MCF 10A (cell line): ENCODE measurements at regions not wholly inside any gene's neighbourhood (a gene's known extent, or its start where the extent isn't known, plus 50 kb on each side); places are given as distances from the start of the nearest gene placed in this dataset.

Source experiments
- BruUV-seq: library from RNA; stranded (reverse); fragments of 400-500 nt; replicated peaks from 2 replicates; lab custom pipeline; 2021; lab: Mats Ljungman, UMichigan
- CTCF ChIA-PET: fragments of 300-600 bp; sonication (Branson Sonifier 250); formaldehyde crosslinking; extraction: SDS; loops from one replicate; lab custom pipeline; 2021; ENCODE audit warnings: antibody characterized with exemption, inconsistent platforms; lab: Yijun Ruan, JAX
- POLR2A ChIA-PET: fragments of 300-600, 350-650 bp; sonication (Branson Sonifier 250); formaldehyde crosslinking; extraction: SDS; loops from one replicate; lab custom pipeline; 2020; ENCODE audit warnings: antibody characterized with exemption, inconsistent platforms; lab: Yijun Ruan, JAX
- DNase-seq: peaks from one replicate; pipeline ENCODE4 v3.0.0-alpha.2; 2018; ENCODE audit not compliant: unreplicated experiment
- H3K27ac Mint-ChIP-seq: one replicate; pipeline ENCODE4 v1.8.0; 2022; ENCODE audit warnings: mild to moderate bottlenecking, low read depth, mixed read lengths; ENCODE audit not compliant: unreplicated experiment
- H3K27me3 Mint-ChIP-seq: one replicate; pipeline ENCODE4 v1.8.0; 2022; ENCODE audit warnings: mixed read lengths; ENCODE audit not compliant: insufficient read depth, unreplicated experiment
- H3K36me3 Mint-ChIP-seq: one replicate; pipeline ENCODE4 v1.8.0; 2022; ENCODE audit warnings: mild to moderate bottlenecking, moderate library complexity, mixed read lengths; ENCODE audit not compliant: insufficient read depth, unreplicated experiment
- H3K4me1 Mint-ChIP-seq: one replicate; pipeline ENCODE4 v1.8.0; 2022; ENCODE audit warnings: mixed read lengths; ENCODE audit not compliant: insufficient read depth, unreplicated experiment
- H3K4me3 Mint-ChIP-seq: one replicate; pipeline ENCODE4 v1.8.0; 2022; ENCODE audit warnings: mild to moderate bottlenecking, moderate library complexity, mixed read lengths; ENCODE audit not compliant: unreplicated experiment
- H3K9me3 Mint-ChIP-seq: one replicate; pipeline ENCODE4 v1.8.0; 2022; ENCODE audit warnings: mixed read lengths; ENCODE audit not compliant: unreplicated experiment
- intact Hi-C: fragments of 100-400 bp; cut with micrococcal nuclease; formaldehyde crosslinking; loops from 2 replicates; pipeline ENCODE4 v1.14.1; 2022
- TF ChIP-seq, protein P1 (sequence below): fragments of 200-600 bp; IDR thresholded peaks from one replicate; pipeline ENCODE4 v1.8.0; 2022; ENCODE audit warnings: antibody characterized with exemption, mild to moderate bottlenecking; ENCODE audit not compliant: unreplicated experiment

DNA sequence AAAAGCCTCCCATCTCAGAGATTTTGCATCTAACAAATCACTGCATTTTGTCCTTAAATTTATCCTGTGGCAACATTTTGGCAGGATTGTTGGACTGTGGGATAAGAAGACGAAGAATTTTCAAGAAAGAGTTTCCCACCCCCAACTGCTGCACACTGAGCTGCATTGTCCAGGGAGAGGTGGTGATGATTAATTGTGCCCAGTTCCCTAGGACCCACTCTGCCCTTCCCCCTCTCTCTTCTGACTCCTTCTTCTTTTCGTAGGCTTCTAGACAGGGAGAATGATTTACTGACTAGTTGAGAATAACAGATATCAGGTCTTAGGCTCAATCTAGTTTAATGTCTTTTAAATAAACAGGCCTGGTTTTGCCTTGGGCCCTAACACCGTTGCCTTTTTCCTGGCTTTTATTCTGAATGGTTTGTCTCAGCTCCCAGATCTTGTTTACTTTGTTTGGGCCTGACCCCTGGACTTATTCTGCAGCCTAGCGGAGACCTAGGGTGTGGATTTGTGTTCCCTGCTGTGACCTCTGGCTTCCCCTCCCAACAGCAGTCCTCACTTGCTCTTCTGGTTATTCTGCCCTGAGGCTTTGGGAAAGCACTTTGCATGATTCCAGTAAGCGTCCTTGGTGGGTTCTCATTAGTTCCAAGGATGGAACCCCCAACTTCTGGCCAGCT lies 233.3 kb downstream of the INSIG2 start:
- Mint-ChIP-seq H3K4me3 (no peak overlapping the region), H3K9me3 (no peaks in the 10 kb centered on the region), H3K27me3 (peaks cover 10% of the 10 kb centered on the region), H3K27ac (no peak overlapping the region), H3K36me3 (no peaks in the 10 kb centered on the region), H3K4me1 (peaks cover 12% of the 10 kb centered on the region)
- no peak for DNase-seq
- no TSS peak for BruUV-seq
- CTCF ChIA-PET: no interaction called here
- TF ChIP-seq, protein P1, sequence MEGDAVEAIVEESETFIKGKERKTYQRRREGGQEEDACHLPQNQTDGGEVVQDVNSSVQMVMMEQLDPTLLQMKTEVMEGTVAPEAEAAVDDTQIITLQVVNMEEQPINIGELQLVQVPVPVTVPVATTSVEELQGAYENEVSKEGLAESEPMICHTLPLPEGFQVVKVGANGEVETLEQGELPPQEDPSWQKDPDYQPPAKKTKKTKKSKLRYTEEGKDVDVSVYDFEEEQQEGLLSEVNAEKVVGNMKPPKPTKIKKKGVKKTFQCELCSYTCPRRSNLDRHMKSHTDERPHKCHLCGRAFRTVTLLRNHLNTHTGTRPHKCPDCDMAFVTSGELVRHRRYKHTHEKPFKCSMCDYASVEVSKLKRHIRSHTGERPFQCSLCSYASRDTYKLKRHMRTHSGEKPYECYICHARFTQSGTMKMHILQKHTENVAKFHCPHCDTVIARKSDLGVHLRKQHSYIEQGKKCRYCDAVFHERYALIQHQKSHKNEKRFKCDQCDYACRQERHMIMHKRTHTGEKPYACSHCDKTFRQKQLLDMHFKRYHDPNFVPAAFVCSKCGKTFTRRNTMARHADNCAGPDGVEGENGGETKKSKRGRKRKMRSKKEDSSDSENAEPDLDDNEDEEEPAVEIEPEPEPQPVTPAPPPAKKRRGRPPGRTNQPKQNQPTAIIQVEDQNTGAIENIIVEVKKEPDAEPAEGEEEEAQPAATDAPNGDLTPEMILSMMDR: no peak
- POLR2A ChIA-PET: no interaction called here
- intact Hi-C loops: no loop called here

DNA sequence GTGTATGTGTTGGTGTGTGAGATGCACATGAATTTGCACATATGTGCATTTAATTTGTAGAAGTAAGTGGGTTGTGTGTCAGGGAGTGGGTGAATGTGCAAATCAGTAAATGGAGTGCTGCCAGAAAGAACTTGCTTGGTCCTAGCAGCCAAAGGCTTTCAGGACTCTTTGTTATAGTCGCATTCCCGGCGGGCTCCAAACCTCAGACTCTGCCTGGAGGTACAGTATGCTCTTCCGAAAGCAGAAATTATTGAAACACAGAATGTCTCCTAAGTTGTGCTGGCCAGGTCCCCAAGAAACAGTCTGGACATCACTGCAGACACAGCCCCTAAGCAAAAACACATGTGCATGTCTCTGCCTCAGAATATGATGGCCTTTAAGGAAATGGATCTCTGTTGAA lies 232.4 kb downstream of the INSIG2 start:
- BruUV-seq: no TSS peak
- intact Hi-C loops: no loop called here
- Mint-ChIP-seq H3K27ac (no peak overlapping the region), H3K4me3 (no peak overlapping the region), H3K27me3 (peaks cover 10% of the 10 kb centered on the region), H3K36me3 (no peaks in the 10 kb centered on the region), H3K9me3 (no peaks in the 10 kb centered on the region), H3K4me1 (peaks cover 12% of the 10 kb centered on the region)
- ChIA-PET CTCF (no interaction called here), POLR2A (no interaction called here)
- TF ChIP-seq, protein P1: no peak
- no peak for DNase-seq

DNA sequence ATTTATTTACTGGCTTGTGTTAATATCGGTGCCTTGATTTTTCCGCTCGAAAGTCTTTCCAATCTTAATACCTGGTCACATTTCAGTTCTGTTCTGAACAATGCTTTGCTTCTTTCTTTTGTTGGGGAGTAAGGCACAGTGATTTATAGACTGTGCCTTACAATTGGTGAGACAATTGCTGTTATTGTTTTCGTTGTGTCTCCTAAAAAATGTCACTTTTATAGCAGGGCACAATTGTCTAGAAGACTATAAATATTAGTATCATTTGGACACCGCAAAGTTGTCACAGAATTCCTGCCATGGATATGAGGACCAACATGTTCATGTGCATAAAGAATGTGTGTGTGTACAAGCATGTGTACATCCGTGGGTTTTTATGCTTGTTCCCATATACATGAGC lies 231.9 kb downstream of the INSIG2 start:
- BruUV-seq: no TSS peak
- Mint-ChIP-seq H3K27ac (no peak overlapping the region), H3K4me1 (peaks cover 12% of the 10 kb centered on the region), H3K36me3 (no peaks in the 10 kb centered on the region), H3K4me3 (no peak overlapping the region), H3K9me3 (no peaks in the 10 kb centered on the region), H3K27me3 (peaks cover 10% of the 10 kb centered on the region)
- no peak for DNase-seq
- ChIA-PET CTCF (interaction anchor here (1.1 kb wide), 1 partner anchor 545 kb away, joined by 3 read pairs; no protein-coding TSS in a partner anchor), POLR2A (interaction anchor here (0.6 kb wide), 1 partner anchor 25 kb away, joined by 3 read pairs; no protein-coding TSS in a partner anchor)
- intact Hi-C loops: no loop called here
- TF ChIP-seq, protein P1: no peak

DNA sequence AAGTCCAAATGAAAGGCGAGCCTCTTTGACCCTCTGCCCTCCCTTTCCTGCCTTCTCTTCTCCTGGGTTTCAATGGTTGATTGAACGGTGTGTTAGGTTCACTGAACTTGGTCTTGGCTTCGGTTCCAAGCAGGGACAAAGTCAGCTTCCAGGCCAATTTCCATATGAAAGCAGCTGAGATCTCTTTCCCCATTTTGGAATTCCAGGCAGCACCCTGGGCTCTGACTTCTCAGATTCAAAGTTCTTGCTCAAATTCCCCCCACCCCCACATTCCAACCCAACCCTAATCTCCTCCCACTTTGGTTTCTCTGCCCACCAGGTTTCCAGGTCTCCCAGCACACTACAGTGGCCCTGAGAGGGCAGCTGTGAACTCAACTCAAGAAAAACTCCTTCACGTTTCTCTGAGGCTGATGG lies 231.0 kb downstream of the INSIG2 start:
- Mint-ChIP-seq H3K9me3 (no peaks in the 10 kb centered on the region), H3K4me3 (no peak overlapping the region), H3K27ac (no peak overlapping the region), H3K36me3 (no peaks in the 10 kb centered on the region), H3K4me1 (peaks cover 12% of the 10 kb centered on the region), H3K27me3 (peaks cover 10% of the 10 kb centered on the region)
- intact Hi-C loops: no loop called here
- no TSS peak for BruUV-seq
- POLR2A ChIA-PET: no interaction called here
- CTCF ChIA-PET: interaction anchor here (0.8 to 1.1 kb wide), 2 partner anchors 472 to 546 kb away, joined by 3 read pairs; no protein-coding TSS in a partner anchor
- TF ChIP-seq, protein P1: no peak
- no peak for DNase-seq
